GM23338 (cell line): ENCODE measurements at regions not wholly inside any gene's neighbourhood (a gene's known extent, or its start where the extent isn't known, plus 50 kb on each side); places are given as distances from the start of the nearest gene placed in this dataset.

Source experiments
- ATAC-seq: fragments of 200-7000 bp; cut with Tn5 transposase; 3 replicates; pipeline ENCODE4 v1.9.1; 2020
- DNase-seq: peaks from one replicate; pipeline ENCODE4 v3.0.0-alpha.2; 2015; ENCODE audit warnings: low spot score
- H2AFZ ChIP-seq: fragments of 200-600 bp; sonication (generic); 2 replicates; pipeline ENCODE4 v1.8.0; 2016; ENCODE audit warnings: antibody characterized with exemption, mild to moderate bottlenecking, moderate library complexity
- H3F3A ChIP-seq: fragments of 200-600 bp; sonication (generic); replicated peaks from 2 replicates; pipeline ENCODE4 v1.8.0; 2017; ENCODE audit warnings: antibody characterized with exemption, mixed run types, low read depth
- H3K27ac ChIP-seq: fragments of 200-600 bp; sonication (generic); 2 replicates; pipeline ENCODE4 v1.6.1; 2016; ENCODE audit warnings: low read depth
- H3K27me3 ChIP-seq: fragments of 200-600 bp; sonication (generic); 2 replicates; pipeline ENCODE4 v1.8.0; 2016; ENCODE audit warnings: mild to moderate bottlenecking, mixed run types, moderate library complexity; ENCODE audit not compliant: insufficient read depth
- H3K36me3 ChIP-seq: fragments of 200-600 bp; sonication (generic); 2 replicates; pipeline ENCODE4 v1.8.0; 2016; ENCODE audit warnings: mild to moderate bottlenecking; ENCODE audit not compliant: insufficient read depth
- H3K4me1 ChIP-seq: fragments of 200-600 bp; sonication (generic); 2 replicates; pipeline ENCODE4 v1.8.0; 2016; ENCODE audit warnings: mild to moderate bottlenecking, moderate library complexity; ENCODE audit not compliant: insufficient read depth
- H3K4me2 ChIP-seq: fragments of 200-600 bp; sonication (generic); 2 replicates; pipeline ENCODE4 v1.7.1; 2017; ENCODE audit warnings: mixed run types
- H3K4me3 ChIP-seq: fragments of 200-600 bp; sonication (generic); 2 replicates; pipeline ENCODE4 v1.6.1; 2016; ENCODE audit warnings: mixed run types
- H3K79me2 ChIP-seq: fragments of 200-600 bp; sonication (generic); replicated peaks from 2 replicates; pipeline ENCODE4 v1.8.0; 2017; ENCODE audit warnings: mild to moderate bottlenecking; ENCODE audit not compliant: insufficient read depth
- H3K9me2 ChIP-seq: fragments of 200-600 bp; sonication (generic); 2 replicates; pipeline ENCODE4 v1.8.0; 2017; ENCODE audit not compliant: insufficient read depth
- H4K20me1 ChIP-seq: fragments of 200-600 bp; sonication (generic); replicated peaks from 2 replicates; pipeline ENCODE4 v1.8.0; 2017; ENCODE audit warnings: mild to moderate bottlenecking; ENCODE audit not compliant: insufficient read depth
- H3K27ac Mint-ChIP-seq: 2 replicates; pipeline ENCODE4 v1.8.0; 2020; ENCODE audit warnings: inconsistent platforms, mild to moderate bottlenecking, moderate library complexity, mixed read lengths
- H3K27me3 Mint-ChIP-seq: 3 replicates; pipeline ENCODE4 v1.8.0; 2022; ENCODE audit warnings: low read depth, mild to moderate bottlenecking, moderate library complexity, mixed read lengths, inconsistent platforms; ENCODE audit not compliant: insufficient read depth, poor library complexity
- H3K36me3 Mint-ChIP-seq: 3 replicates; pipeline ENCODE4 v1.8.0; 2021; ENCODE audit warnings: low read depth, mild to moderate bottlenecking, inconsistent platforms, moderate library complexity, mixed read lengths
- H3K4me1 Mint-ChIP-seq: 3 replicates; pipeline ENCODE4 v1.8.0; 2020; ENCODE audit warnings: mild to moderate bottlenecking, inconsistent platforms, mixed read lengths
- H3K4me3 Mint-ChIP-seq: 3 replicates; pipeline ENCODE4 v1.8.0; 2021; ENCODE audit warnings: moderate library complexity, mild to moderate bottlenecking, inconsistent platforms, mixed read lengths
- H3K9me3 Mint-ChIP-seq: 3 replicates; pipeline ENCODE4 v1.8.0; 2020; ENCODE audit warnings: moderate library complexity, mild to moderate bottlenecking, inconsistent platforms, mixed read lengths
- CREB1 ChIP-seq: fragments of 250-450 bp; sonication (Bioruptor Pico); IDR thresholded peaks from 2 replicates; pipeline ENCODE4 v1.5.0; 2020; ENCODE audit warnings: low read depth, mild to moderate bottlenecking, moderate library complexity
- EZH2 ChIP-seq: fragments of 200-600 bp; sonication (generic); IDR thresholded peaks from one replicate; pipeline ENCODE4 v1.8.0; 2017; ENCODE audit warnings: antibody characterized with exemption, mild to moderate bottlenecking, low read depth; ENCODE audit not compliant: unreplicated experiment
- JUNB ChIP-seq: IDR thresholded peaks from one replicate; pipeline ENCODE4 v1.6.1; 2016; ENCODE audit warnings: antibody characterized with exemption; ENCODE audit not compliant: unreplicated experiment
- NANOG ChIP-seq: IDR thresholded peaks from 2 replicates; pipeline ENCODE4 v1.6.1; 2016; ENCODE audit warnings: antibody characterized with exemption, borderline replicate concordance
- POLR2AphosphoS5 ChIP-seq: IDR thresholded peaks from 2 replicates; pipeline ENCODE4 v1.6.1; 2016; ENCODE audit warnings: antibody characterized with exemption, low read depth
- STAT1 ChIP-seq: IDR thresholded peaks from one replicate; pipeline ENCODE4 v1.6.1; 2016; ENCODE audit warnings: antibody characterized with exemption; ENCODE audit not compliant: unreplicated experiment
- ZNF114 ChIP-seq: fragments of 250-450 bp; sonication (Bioruptor Pico); IDR thresholded peaks from 2 replicates; pipeline ENCODE4 v1.5.0; 2020; ENCODE audit warnings: mild to moderate bottlenecking, moderate library complexity
- ZNF331 ChIP-seq: fragments of 250-450 bp; sonication (Bioruptor Pico); IDR thresholded peaks from 2 replicates; pipeline ENCODE4 v1.5.0; 2020; ENCODE audit warnings: low read depth, mild to moderate bottlenecking, moderate library complexity
- TF ChIP-seq, protein P1 (sequence below): IDR thresholded peaks from one replicate; pipeline ENCODE4 v1.6.1; 2018; ENCODE audit warnings: antibody characterized with exemption; ENCODE audit not compliant: unreplicated experiment
- TF ChIP-seq, protein P2 (sequence below): fragments of 250-450 bp; sonication (Bioruptor Pico); IDR thresholded peaks from 2 replicates; pipeline ENCODE4 v1.5.0; 2020; ENCODE audit warnings: mild to moderate bottlenecking, moderate library complexity
- TF ChIP-seq, protein P3 (sequence below): IDR thresholded peaks from 2 replicates; pipeline ENCODE4 v1.6.1; 2016; ENCODE audit warnings: antibody characterized with exemption
- TF ChIP-seq, protein P4 (sequence below), 2 experiments: fragments of 200-600 bp in 1 of 2; sonication (generic) in 1 of 2; conservative IDR thresholded peaks; 2 replicates each; pipeline versions ENCODE4 v1.5.1 to v1.6.1; 2016 to 2017; ENCODE audit warnings: antibody characterized with exemption in 2 of 2, low read depth in 2 of 2, mild to moderate bottlenecking in 2 of 2, moderate library complexity in 1 of 2

DNA sequence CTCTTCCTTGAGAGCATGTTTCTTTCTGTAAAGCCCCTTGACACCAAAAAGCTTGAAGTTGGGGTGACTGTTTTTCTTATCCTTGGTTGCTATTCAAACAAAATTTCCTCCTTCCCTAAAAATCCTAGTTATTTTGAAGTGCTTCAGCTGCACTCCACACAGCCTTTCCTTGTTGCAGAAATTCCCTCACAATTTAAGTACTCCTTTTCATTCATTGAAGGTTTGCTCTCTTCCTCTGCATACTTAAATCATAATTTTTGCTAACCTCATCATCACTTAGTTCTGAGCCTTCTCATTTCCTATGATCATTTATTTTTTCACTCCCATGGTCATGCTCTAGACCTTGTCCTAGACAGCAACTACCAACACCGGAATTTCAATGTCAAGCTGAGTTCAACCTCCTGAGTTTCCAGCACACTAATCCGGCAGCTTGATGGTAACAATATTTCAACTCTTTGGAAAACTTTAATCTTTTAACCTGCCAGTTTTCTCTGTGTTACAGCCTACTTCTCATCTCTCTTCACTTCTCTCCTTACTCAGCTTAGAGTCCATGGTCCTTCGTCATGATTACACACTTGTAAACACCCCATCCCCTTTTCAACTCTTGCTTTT, 78.7 kb upstream of the ACTBL2 start:
- Histone ChIP-seq H3K9me2 (peaks cover 6% of the 10 kb centered on the region; the same call in 1 of the 2 replicates), H3F3A (no peaks in the 10 kb centered on the region), H3K27me3 (no peaks in the 10 kb centered on the region), H2AFZ (peak overlapping the region; percentile 73; the same call in 1 of the 2 replicates), H4K20me1 (no peaks in the 10 kb centered on the region), H3K4me1 (no peaks in the 10 kb centered on the region), H3K4me3 (no peak overlapping the region), H3K27ac (no peak overlapping the region), H3K36me3 (no peaks in the 10 kb centered on the region), H3K4me2 (no peak overlapping the region), H3K79me2 (no peaks in the 10 kb centered on the region)
- no peaks in the 10 kb centered on the region for H3K9me3 Mint-ChIP-seq
- no peak overlapping the region for H3K27ac Mint-ChIP-seq
- no peak overlapping the region for H3K4me3 Mint-ChIP-seq
- H3K4me1 Mint-ChIP-seq: no peaks in the 10 kb centered on the region
- TF ChIP-seq, protein P1, sequence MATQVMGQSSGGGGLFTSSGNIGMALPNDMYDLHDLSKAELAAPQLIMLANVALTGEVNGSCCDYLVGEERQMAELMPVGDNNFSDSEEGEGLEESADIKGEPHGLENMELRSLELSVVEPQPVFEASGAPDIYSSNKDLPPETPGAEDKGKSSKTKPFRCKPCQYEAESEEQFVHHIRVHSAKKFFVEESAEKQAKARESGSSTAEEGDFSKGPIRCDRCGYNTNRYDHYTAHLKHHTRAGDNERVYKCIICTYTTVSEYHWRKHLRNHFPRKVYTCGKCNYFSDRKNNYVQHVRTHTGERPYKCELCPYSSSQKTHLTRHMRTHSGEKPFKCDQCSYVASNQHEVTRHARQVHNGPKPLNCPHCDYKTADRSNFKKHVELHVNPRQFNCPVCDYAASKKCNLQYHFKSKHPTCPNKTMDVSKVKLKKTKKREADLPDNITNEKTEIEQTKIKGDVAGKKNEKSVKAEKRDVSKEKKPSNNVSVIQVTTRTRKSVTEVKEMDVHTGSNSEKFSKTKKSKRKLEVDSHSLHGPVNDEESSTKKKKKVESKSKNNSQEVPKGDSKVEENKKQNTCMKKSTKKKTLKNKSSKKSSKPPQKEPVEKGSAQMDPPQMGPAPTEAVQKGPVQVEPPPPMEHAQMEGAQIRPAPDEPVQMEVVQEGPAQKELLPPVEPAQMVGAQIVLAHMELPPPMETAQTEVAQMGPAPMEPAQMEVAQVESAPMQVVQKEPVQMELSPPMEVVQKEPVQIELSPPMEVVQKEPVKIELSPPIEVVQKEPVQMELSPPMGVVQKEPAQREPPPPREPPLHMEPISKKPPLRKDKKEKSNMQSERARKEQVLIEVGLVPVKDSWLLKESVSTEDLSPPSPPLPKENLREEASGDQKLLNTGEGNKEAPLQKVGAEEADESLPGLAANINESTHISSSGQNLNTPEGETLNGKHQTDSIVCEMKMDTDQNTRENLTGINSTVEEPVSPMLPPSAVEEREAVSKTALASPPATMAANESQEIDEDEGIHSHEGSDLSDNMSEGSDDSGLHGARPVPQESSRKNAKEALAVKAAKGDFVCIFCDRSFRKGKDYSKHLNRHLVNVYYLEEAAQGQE: no peak
- TF ChIP-seq ZNF114 (CRISPR knock-in tag) (no peak), POLR2AphosphoS5 (no peak), ZNF331 (CRISPR knock-in tag) (no peak), EZH2 (no peak), JUNB (no peak), CREB1 (CRISPR knock-in tag) (no peak), STAT1 (no peak), NANOG (no peak)
- TF ChIP-seq, protein P2, sequence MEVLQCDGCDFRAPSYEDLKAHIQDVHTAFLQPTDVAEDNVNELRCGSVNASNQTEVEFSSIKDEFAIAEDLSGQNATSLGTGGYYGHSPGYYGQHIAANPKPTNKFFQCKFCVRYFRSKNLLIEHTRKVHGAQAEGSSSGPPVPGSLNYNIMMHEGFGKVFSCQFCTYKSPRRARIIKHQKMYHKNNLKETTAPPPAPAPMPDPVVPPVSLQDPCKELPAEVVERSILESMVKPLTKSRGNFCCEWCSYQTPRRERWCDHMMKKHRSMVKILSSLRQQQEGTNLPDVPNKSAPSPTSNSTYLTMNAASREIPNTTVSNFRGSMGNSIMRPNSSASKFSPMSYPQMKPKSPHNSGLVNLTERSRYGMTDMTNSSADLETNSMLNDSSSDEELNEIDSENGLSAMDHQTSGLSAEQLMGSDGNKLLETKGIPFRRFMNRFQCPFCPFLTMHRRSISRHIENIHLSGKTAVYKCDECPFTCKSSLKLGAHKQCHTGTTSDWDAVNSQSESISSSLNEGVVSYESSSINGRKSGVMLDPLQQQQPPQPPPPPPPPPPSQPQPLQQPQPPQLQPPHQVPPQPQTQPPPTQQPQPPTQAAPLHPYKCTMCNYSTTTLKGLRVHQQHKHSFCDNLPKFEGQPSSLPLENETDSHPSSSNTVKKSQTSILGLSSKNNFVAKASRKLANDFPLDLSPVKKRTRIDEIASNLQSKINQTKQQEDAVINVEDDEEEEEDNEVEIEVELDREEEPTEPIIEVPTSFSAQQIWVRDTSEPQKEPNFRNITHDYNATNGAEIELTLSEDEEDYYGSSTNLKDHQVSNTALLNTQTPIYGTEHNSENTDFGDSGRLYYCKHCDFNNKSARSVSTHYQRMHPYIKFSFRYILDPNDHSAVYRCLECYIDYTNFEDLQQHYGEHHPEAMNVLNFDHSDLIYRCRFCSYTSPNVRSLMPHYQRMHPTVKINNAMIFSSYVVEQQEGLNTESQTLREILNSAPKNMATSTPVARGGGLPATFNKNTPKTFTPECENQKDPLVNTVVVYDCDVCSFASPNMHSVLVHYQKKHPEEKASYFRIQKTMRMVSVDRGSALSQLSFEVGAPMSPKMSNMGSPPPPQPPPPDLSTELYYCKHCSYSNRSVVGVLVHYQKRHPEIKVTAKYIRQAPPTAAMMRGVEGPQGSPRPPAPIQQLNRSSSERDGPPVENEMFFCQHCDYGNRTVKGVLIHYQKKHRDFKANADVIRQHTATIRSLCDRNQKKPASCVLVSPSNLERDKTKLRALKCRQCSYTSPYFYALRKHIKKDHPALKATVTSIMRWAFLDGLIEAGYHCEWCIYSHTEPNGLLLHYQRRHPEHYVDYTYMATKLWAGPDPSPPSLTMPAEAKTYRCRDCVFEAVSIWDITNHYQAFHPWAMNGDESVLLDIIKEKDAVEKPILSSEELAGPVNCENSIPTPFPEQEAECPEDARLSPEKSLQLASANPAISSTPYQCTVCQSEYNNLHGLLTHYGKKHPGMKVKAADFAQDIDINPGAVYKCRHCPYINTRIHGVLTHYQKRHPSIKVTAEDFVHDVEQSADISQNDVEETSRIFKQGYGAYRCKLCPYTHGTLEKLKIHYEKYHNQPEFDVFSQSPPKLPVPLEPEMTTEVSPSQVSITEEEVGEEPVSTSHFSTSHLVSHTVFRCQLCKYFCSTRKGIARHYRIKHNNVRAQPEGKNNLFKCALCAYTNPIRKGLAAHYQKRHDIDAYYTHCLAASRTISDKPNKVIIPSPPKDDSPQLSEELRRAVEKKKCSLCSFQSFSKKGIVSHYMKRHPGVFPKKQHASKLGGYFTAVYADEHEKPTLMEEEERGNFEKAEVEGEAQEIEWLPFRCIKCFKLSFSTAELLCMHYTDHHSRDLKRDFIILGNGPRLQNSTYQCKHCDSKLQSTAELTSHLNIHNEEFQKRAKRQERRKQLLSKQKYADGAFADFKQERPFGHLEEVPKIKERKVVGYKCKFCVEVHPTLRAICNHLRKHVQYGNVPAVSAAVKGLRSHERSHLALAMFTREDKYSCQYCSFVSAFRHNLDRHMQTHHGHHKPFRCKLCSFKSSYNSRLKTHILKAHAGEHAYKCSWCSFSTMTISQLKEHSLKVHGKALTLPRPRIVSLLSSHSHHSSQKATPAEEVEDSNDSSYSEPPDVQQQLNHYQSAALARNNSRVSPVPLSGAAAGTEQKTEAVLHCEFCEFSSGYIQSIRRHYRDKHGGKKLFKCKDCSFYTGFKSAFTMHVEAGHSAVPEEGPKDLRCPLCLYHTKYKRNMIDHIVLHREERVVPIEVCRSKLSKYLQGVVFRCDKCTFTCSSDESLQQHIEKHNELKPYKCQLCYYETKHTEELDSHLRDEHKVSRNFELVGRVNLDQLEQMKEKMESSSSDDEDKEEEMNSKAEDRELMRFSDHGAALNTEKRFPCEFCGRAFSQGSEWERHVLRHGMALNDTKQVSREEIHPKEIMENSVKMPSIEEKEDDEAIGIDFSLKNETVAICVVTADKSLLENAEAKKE (CRISPR knock-in tag): no peak
- TF ChIP-seq, protein P3, sequence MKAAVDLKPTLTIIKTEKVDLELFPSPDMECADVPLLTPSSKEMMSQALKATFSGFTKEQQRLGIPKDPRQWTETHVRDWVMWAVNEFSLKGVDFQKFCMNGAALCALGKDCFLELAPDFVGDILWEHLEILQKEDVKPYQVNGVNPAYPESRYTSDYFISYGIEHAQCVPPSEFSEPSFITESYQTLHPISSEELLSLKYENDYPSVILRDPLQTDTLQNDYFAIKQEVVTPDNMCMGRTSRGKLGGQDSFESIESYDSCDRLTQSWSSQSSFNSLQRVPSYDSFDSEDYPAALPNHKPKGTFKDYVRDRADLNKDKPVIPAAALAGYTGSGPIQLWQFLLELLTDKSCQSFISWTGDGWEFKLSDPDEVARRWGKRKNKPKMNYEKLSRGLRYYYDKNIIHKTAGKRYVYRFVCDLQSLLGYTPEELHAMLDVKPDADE: no peak
- TF ChIP-seq, protein P4, sequence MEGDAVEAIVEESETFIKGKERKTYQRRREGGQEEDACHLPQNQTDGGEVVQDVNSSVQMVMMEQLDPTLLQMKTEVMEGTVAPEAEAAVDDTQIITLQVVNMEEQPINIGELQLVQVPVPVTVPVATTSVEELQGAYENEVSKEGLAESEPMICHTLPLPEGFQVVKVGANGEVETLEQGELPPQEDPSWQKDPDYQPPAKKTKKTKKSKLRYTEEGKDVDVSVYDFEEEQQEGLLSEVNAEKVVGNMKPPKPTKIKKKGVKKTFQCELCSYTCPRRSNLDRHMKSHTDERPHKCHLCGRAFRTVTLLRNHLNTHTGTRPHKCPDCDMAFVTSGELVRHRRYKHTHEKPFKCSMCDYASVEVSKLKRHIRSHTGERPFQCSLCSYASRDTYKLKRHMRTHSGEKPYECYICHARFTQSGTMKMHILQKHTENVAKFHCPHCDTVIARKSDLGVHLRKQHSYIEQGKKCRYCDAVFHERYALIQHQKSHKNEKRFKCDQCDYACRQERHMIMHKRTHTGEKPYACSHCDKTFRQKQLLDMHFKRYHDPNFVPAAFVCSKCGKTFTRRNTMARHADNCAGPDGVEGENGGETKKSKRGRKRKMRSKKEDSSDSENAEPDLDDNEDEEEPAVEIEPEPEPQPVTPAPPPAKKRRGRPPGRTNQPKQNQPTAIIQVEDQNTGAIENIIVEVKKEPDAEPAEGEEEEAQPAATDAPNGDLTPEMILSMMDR (conservative IDR thresholded peaks at IDR 0.05; ENCODE audit: low read depth in 2 of 2): no peak
- H3K27me3 Mint-ChIP-seq: no peaks in the 10 kb centered on the region
- DNase-seq: no peak
- no peak for ATAC-seq
- no peaks in the 10 kb centered on the region for H3K36me3 Mint-ChIP-seq
